SK-N-SH treated with all-trans-retinoic acid at 6 μM for 48 hours (cell line): ENCODE measurements at regions not wholly inside any gene's neighbourhood (a gene's known extent, or its start where the extent isn't known, plus 50 kb on each side); places are given as distances from the start of the nearest gene placed in this dataset.
"Not testable (repeated sequence)": the region's sequence is repeated elsewhere in the genome, so short reads cannot be mapped to it uniquely, and the experiment has no call there.

ENCODE experiments used
- RARB ChIP-seq: fragments of 250-450 bp; sonication (Bioruptor Pico); IDR thresholded peaks from 2 replicates; pipeline ENCODE4 v1.8.0; 2021; ENCODE audit warnings: mild to moderate bottlenecking, moderate library complexity
- TCF4 ChIP-seq: fragments of 250-450 bp; sonication (Bioruptor Pico); IDR thresholded peaks from 2 replicates; pipeline ENCODE4 v1.8.0; 2021; ENCODE audit warnings: mild to moderate bottlenecking, moderate library complexity, borderline replicate concordance
- TSHZ2 ChIP-seq: fragments of 250-450 bp; sonication (Bioruptor Pico); IDR thresholded peaks from 2 replicates; pipeline ENCODE4 v1.5.0; 2020; ENCODE audit warnings: mild to moderate bottlenecking, moderate library complexity

GRCh38 chr2:13868275-13868674 lies 764.2 kb upstream of the LRATD1 start:
- not testable (repeated sequence) for TF ChIP-seq TCF4, TSHZ2, RARB (CRISPR knock-in tag)
